Activated naive CD4-positive, alpha-beta T cell treated with Interleukin-2 at 50 U/mL for 16 hours (primary cell): ENCODE measurements at regions not wholly inside any gene's neighbourhood (a gene's known extent, or its start where the extent isn't known, plus 50 kb on each side); places are given as distances from the start of the nearest gene placed in this dataset.
"Not testable (repeated sequence)": the region's sequence is repeated elsewhere in the genome, so short reads cannot be mapped to it uniquely, and the experiment has no call there.

ENCODE experiments used
- DNase-seq: peaks from one replicate; pipeline ENCODE4 v3.0.0-alpha.2; 2020

GRCh38 chr12:68514807-68515411 lies 95.8 kb upstream of the RAP1B start:
- no peak for DNase-seq

DNA sequence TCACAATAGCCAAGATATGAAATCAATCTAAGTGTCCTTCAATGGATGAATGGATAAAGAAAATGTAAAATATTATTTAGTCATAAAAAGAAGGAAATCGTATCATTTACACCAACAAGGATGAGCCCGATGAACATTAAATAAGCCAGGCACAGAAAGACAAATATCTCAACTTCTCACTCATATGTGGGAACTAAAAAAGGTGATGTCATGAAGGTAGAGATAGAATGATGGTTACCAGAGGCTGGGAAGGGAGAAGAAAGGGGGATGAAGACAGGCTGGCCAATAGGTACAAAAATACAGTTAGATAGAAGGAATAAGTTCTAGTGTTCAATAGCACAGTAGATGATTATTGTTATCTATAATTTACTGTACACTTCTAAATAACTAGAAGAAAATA lies 94.9 kb upstream of the RAP1B start:
- DNase-seq: no peak

DNA sequence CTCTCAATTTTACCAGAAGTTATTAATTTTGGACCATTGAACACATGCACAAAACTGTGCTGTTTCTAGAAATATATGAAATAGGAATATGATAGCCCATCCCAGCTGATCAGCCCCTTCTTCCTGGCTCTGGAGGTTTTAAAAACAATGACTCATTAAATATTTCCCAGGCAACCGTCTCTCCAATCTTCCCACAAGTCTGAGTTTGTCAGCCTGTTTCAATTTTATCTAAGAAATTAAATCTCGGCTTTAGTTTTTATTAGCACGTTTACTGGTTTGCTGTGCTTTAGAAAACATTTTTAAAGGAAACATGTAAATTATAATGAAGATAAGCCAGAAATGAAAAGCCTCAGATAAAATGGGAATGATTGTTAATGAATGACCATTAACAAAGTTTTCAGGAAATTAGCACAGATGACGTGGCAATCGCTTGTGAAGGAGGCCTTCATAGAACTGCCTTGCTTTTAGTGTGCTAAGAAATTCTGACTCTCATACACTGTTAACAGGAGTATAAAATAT lies 89.3 kb upstream of the RAP1B start:
- DNase-seq: no peak

GRCh38 chr12:68521848-68522502 lies 88.7 kb upstream of the RAP1B start:
- no peak for DNase-seq

DNA sequence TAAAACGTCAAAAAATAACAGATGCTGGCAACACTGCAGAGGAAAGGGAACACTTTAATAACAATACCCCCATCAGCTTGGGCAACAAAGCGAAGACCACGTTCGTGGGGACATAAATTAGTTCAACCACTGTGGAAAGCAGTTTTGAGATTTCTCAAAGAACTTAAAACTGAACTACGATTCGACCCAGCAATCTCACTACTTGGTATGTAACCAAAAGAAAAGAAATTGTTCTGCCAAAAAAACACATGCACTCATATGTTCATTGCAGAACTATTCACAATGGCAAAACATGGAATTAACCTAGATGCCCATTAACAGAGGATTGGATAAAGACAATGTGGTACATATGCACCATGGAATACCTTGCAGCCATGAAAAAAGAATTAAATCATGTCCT lies 81.2 kb upstream of the RAP1B start:
- no peak for DNase-seq

DNA sequence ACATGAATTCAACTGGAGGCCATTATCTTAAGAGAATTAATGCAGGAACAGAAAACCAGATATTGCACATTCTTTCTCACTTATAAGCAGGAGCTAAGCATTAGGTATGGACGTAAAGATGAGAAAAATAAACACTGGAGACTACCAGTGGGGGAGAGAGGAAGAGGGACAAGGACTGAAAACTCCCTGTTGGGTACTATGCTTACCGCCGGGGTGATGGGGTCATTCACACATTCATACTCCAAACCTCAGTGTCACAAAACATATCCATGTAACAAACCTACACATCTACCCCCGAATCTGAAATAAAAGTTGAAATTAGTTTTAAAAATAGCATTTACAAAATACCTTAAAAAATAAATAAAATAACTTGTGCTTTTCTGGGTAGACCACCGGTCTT lies 80.8 kb upstream of the RAP1B start:
- DNase-seq: no peak

DNA sequence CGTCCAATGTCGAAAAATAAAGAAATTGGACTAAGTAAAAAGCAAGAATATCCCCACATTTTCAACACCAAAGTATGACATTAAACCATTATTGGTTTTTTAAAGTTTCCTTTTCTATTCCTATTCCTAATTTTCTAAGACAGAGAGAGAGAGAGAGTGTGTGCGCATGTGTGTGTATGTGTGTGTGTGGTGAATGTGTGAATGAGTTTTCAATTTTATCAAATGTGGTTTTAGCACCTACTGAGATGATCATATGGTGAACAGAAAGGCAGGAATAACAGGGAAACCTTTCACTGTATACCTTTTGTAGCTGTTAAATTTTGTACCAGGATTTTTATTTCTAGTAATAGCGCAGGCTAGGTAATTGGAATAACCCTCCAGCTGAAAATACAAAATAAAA lies 80.4 kb upstream of the RAP1B start:
- no peak for DNase-seq

- DNase-seq: no peak
Observed at GRCh38 chr12:68530965-68531364, 79.7 kb upstream of the RAP1B start.

DNA sequence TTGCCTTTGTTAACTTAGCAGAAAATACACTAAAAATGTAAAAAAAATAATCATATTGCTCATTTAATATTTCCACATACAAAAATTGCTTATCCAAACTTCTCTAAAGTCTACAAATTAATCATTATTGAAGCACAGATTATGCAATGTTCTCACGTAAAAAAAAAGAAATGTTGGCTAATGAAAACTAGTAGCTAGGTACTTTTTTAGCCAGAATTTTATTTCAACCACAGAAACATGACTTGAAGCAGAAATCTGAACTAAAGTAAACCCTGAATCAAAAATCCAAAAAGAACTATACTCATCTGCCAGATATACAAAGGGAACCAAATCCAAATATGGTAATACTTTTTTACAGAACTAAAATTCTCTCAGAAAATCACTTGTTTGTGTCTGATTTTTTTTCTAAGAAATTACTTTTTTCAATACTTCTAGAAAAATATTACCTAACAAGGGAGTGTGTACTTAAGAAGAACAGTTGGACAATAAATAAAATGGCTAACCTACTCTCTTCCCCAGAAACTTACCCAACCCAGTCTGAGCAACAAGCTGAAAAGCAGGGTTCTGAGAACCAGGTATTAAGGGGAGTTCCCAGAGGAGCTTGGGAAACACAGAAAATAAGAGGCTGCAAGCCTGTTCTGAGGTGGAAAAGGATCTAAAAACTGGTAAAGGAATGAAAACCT lies 78.4 kb upstream of the RAP1B start:
- DNase-seq: no peak

DNA sequence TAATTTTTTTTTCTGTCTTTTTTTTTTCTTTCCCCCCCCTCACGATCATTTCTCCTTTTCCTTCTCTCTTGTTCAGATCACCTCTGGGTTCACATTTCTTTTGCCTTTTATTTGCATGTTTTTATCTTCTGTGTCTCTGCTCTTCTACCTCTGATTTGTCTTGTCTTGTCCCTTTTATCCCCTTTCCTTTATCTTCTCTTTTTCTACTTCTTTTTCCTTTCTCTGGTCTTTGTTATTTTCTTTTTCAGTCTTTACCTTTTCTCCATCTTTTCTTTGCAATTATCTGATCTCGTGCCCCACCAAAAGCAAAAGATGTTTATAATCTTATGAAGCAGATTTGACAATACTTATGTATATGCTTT lies 77.8 kb upstream of the RAP1B start:
- no peak for DNase-seq

DNA sequence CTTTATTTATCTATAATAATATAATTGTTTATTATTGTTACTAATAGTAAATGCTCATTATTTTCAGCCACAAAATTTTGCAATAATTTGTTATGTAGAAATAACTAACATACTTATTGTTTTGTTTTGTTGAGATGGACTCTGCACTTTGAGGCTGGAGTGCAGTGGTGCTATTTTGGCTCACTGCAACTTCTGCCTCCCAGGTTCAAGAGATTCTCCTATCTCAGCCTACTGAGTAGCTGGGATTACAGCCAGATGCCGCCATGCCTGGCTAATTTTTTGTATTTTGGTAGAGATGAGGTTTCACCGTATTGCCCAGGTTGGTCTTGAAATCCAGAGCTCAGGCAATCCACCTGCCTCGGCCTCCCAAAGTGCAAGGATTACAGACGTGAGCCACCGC lies 76.6 kb upstream of the RAP1B start:
- no peak for DNase-seq

- no peak for DNase-seq
Observed at GRCh38 chr12:68536885-68537485, 73.7 kb upstream of the RAP1B start.

DNA sequence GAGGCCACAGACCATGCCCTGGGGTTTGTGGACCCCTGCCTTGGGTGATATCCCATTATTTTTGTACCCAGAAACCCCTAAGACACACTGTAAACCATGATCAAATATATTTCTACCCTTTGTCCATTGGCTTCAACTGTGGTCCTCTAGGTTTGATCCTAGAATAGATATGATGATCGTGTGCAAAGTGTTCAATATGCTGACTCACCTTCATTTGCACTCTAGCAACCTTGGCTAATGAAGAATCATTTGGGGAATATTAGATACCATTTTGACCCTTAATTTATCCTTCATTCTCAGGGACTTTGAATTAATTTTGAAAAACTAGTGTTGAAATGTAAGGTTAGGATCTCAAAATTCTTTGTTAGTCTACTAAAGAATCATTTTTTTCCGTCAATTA lies 73.1 kb upstream of the RAP1B start:
- DNase-seq: no peak

DNA sequence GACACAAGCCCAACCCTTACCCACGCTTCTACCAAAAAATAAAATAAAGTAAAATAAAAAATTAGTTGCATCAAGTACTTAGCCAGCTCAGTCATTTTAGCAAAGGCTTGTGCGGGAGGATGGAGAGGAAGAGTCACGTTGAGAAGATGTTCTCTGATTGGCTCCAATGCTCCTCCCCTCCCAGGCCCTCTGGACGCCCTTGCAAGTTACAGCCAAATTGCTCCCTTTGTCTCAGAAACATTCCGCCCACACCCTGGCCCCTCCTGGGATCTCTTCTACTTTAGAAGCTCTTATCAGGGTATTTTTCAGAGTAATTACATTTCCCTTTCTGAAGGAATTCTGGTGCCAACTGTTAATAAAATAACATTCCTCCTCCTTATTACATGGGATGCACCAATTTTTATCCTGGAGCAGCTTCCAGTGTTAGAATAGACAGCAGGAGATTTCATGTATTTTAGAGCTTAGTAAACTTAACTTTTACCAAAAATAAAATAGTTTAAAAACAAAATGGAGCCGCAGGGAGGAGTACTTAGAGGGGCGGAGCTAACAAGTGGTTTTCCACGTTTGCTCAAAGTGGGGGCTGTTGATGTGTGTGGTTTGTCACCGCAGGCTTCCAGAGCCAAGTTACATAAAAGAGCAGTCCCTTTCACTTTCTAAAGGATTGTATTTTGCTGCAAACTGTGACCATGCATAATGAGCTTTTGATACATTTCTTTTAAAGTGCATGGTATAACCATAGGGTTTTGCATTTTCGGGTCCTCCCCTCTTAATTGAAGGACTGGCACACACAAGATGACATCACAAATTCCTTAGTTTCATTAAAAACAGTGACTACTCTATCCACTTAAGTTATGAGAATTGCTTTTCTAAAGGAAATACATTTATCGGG lies 71.7 kb upstream of the RAP1B start:
- peak; percentile 47 for DNase-seq

DNA sequence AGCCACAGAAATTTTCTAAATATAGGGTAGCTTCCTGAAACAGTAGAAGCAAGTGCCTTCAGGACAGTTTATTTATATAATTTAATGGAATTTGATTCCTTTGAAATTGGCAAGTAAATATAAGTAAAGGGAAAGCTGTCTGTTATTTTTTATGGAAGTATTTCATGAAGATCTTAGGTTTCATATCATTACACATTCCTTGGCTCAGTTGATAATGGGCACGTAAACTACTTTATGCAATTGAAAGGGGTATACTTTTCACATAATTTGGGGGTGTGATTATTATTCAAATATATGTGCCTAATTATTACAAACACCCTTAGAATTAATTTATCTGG lies 71.1 kb upstream of the RAP1B start:
- DNase-seq: no peak

GRCh38 chr12:68540768-68541167 lies 69.9 kb upstream of the RAP1B start:
- DNase-seq: not testable (repeated sequence)

DNA sequence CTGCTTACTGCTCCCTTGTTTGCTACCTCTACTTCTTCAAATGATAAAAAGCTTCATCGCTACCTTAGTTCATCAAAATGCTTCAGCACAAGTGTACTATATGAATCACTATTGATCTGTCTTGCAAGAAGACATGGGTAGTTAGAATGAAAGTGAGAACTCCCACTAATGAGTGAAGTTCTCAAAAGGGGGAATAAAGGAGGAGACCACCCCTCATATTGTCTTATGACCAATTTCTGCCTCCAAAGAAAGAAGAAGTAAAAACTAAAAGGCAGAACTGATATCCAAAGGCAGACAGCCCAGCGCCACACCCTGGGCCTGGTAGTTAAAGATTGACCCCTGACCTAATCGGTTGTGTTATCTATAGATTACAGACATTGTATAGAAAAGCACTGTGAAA lies 63.4 kb upstream of the RAP1B start:
- not testable (repeated sequence) for DNase-seq

DNA sequence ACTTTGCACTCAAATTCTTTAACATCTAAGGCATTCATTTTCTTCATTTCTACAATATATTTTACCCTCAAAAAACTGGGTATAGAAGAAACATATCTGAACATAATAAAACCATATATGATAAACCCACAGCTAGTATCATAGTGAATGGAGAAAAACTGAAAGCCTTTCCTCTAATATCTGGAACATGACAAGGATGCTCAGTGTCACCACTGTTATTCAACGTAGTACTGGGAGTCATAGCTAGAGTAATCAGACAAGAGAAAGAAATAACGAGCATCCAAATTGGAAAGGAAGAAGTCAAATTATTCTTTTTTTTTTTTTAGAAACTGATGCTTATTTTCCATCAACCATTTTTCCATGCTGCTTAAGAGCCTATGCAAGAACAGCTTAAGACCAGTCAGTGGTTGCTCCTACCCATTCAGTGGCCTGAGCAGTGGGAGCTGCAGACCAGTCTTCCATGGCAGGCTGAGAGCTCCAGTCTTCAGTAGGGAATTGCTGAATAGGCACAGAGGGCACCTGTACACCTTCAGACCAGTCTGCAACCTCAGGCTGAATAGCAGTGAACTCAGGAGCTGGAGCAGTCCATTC lies 58.0 kb upstream of the RAP1B start:
- not testable (repeated sequence) for DNase-seq

- DNase-seq: no peak
Observed at GRCh38 chr12:68557011-68557730, 53.5 kb upstream of the RAP1B start.

- DNase-seq: no peak
Observed at GRCh38 chr12:68559246-68559645, 51.5 kb upstream of the RAP1B start.

- no peak for DNase-seq
Observed at GRCh38 chr12:68559984-68560850, 50.5 kb upstream of the RAP1B start.
